ENCODE measurements at regions not wholly inside any gene's neighbourhood (a gene's known extent, or its start where the extent isn't known, plus 50 kb on each side); places are given as distances from the start of the nearest gene placed in this dataset.

DNA sequence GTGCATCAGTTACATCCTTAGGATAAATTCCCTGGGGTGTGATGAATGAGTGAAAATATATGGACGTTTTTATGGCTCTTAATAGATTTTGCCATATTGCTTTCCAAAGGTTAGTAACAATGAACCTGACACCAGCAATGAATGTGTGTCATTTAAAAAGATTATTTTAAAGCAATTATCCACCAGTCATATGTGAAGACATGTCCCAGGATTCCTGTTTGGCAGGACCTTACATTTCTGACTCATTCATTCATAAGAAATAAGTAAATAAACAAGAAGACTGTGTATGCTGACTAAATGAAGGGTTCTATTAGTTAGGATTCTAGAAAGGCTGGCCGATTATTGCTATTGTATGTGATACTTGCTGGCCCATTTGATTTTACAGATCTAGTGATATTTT is 201.5 kb downstream of the SOX2 start:
- H3K79me2 ChIP-seq (ENCODE audit: insufficient read depth) = no peaks in the 10 kb centered on the region
- H3K36me3 ChIP-seq (ENCODE audit: low read depth) = no peaks in the 10 kb centered on the region
- no peak overlapping the region for H3K27ac ChIP-seq
- WGBS, 2 experiments (ENCODE audit: low coverage in 1 of 2, low lambda C conversion rate in 2 of 2, missing lambda C conversion rate in 2 of 2) = 24 to 38% methylated on average over 2 of the region's 2 CpGs
- no peaks in the 10 kb centered on the region for H4K20me1 ChIP-seq (ENCODE audit: insufficient read depth)
- H3K4me2 ChIP-seq (ENCODE audit: unreplicated experiment) = no peak overlapping the region
- no peaks in the 10 kb centered on the region for H3K4me1 ChIP-seq (ENCODE audit: insufficient read depth)
- H3K9ac ChIP-seq = no peak overlapping the region
- H3K4me3 ChIP-seq = no peak overlapping the region
- TF ChIP-seq EZH2 (IDR thresholded peaks at IDR 0.05; ENCODE audit: insufficient read depth, poor library complexity, severe bottlenecking) = no peak
- TF ChIP-seq EZH2phosphoT487 (IDR thresholded peaks at IDR 0.05; ENCODE audit: insufficient read depth, low read depth) = no peak
- in situ Hi-C loops (cut with MboI) = no loop called here
- DNase-seq = no peak
- H3K27me3 ChIP-seq (replicated peaks; ENCODE audit: insufficient read depth) = no peaks in the 10 kb centered on the region
- no peaks in the 10 kb centered on the region for H3K9me3 ChIP-seq (ENCODE audit: low read depth)
- H2AFZ ChIP-seq = no peak overlapping the region
- no peaks in the 10 kb centered on the region for H3K9me2 ChIP-seq (ENCODE audit: insufficient read depth)
- no peaks in the 10 kb centered on the region; the same call in 1 of the 2 replicates for H3F3A ChIP-seq (ENCODE audit: insufficient read depth)

- WGBS, 2 experiments (ENCODE audit: low coverage in 1 of 2, low lambda C conversion rate in 2 of 2, missing lambda C conversion rate in 2 of 2) = 24 to 31% methylated on average over 6 of the region's 6 CpGs
- Histone ChIP-seq H3K4me2 (ENCODE audit: unreplicated experiment) (no peak overlapping the region), H4K20me1 (ENCODE audit: insufficient read depth) (no peaks in the 10 kb centered on the region), H3K9me3 (ENCODE audit: low read depth) (no peaks in the 10 kb centered on the region), H3K36me3 (ENCODE audit: low read depth) (no peaks in the 10 kb centered on the region), H3K27ac (no peak overlapping the region), H3K4me3 (no peak overlapping the region), H3F3A (ENCODE audit: insufficient read depth) (no peaks in the 10 kb centered on the region; the same call in 1 of the 2 replicates), H3K9me2 (ENCODE audit: insufficient read depth) (no peaks in the 10 kb centered on the region), H2AFZ (no peak overlapping the region), H3K27me3 (replicated peaks; ENCODE audit: insufficient read depth) (no peaks in the 10 kb centered on the region), H3K79me2 (ENCODE audit: insufficient read depth) (no peaks in the 10 kb centered on the region), H3K9ac (no peak overlapping the region), H3K4me1 (ENCODE audit: insufficient read depth) (no peaks in the 10 kb centered on the region)
- TF ChIP-seq EZH2phosphoT487 (IDR thresholded peaks at IDR 0.05; ENCODE audit: insufficient read depth, low read depth) = no peak
- in situ Hi-C loops (cut with MboI) = no loop called here
- DNase-seq = no peak
Measured at GRCh38 chr3:181915551-181915950, 203.8 kb downstream of the SOX2 start.

DNA sequence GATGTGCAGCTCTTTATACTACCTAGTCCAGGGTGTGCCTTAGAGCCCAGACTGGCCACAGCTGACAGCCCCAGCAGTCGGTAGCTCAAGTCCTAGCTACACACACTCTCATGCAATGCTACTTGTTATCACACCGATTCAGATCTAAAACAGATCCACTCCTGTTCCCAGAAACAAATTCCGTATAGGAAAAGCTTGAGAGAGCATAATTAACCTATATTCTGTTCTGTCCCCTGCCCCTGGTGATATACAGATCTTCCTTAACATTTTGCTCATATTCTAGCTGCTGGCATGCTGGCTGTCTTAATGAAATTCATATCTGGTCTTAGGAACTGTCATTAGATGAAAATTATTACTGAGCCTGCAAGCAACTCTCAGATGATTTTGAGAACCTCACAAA is 204.3 kb downstream of the SOX2 start:
- no peaks in the 10 kb centered on the region for H3K4me1 ChIP-seq (ENCODE audit: insufficient read depth)
- H3K79me2 ChIP-seq (ENCODE audit: insufficient read depth) = no peaks in the 10 kb centered on the region
- no peak overlapping the region for H3K9ac ChIP-seq
- H3K4me2 ChIP-seq (ENCODE audit: unreplicated experiment) = no peak overlapping the region
- no peaks in the 10 kb centered on the region for H3K9me3 ChIP-seq (ENCODE audit: low read depth)
- DNase-seq = no peak
- H3F3A ChIP-seq (ENCODE audit: insufficient read depth) = no peaks in the 10 kb centered on the region; the same call in 1 of the 2 replicates
- no peaks in the 10 kb centered on the region for H3K36me3 ChIP-seq (ENCODE audit: low read depth)
- 22 to 31% methylated on average over 3 of the region's 3 CpGs for WGBS, 2 experiments (ENCODE audit: low coverage in 1 of 2, low lambda C conversion rate in 2 of 2, missing lambda C conversion rate in 2 of 2)
- no peaks in the 10 kb centered on the region for H3K27me3 ChIP-seq (replicated peaks; ENCODE audit: insufficient read depth)
- in situ Hi-C loops (cut with MboI) = no loop called here
- H3K27ac ChIP-seq = no peak overlapping the region
- TF ChIP-seq EZH2 (IDR thresholded peaks at IDR 0.05; ENCODE audit: insufficient read depth, poor library complexity, severe bottlenecking) = no peak
- no peak overlapping the region for H3K4me3 ChIP-seq
- no peak overlapping the region for H2AFZ ChIP-seq
- H3K9me2 ChIP-seq (ENCODE audit: insufficient read depth) = no peaks in the 10 kb centered on the region
- H4K20me1 ChIP-seq (ENCODE audit: insufficient read depth) = no peaks in the 10 kb centered on the region

DNA sequence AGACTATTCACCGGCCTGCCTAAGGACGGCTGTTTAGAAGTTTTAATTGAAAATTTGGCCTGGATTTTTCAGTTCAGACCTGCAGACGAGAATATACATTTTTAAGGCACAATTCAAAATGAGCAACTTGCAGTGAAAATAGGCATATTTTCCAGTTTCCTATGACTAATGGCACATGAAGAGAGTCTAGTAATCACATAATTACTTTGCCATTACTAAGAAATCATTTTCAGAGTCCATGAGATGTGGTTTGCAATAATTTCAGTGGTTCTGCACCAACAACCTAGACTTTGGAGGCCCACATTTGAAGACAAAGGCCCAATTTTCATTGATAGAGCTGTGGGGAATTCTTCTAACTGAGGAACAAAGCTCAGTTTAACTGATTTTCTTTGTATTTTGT is 205.3 kb downstream of the SOX2 start:
- WGBS, 2 experiments (ENCODE audit: low coverage in 1 of 2, low lambda C conversion rate in 2 of 2, missing lambda C conversion rate in 2 of 2) = 3 to 5% methylated on average over 3 of the region's 3 CpGs
- no peaks in the 10 kb centered on the region for H3K4me1 ChIP-seq (ENCODE audit: insufficient read depth)
- no peak overlapping the region for H3K4me3 ChIP-seq
- no peaks in the 10 kb centered on the region; the same call in 1 of the 2 replicates for H3F3A ChIP-seq (ENCODE audit: insufficient read depth)
- H4K20me1 ChIP-seq (ENCODE audit: insufficient read depth) = no peaks in the 10 kb centered on the region
- no peak overlapping the region for H2AFZ ChIP-seq
- H3K27me3 ChIP-seq (replicated peaks; ENCODE audit: insufficient read depth) = no peaks in the 10 kb centered on the region
- no peak overlapping the region for H3K27ac ChIP-seq
- H3K9ac ChIP-seq = no peak overlapping the region
- H3K79me2 ChIP-seq (ENCODE audit: insufficient read depth) = no peaks in the 10 kb centered on the region
- H3K36me3 ChIP-seq (ENCODE audit: low read depth) = no peaks in the 10 kb centered on the region
- peak; percentile 14 for DNase-seq
- in situ Hi-C loops (cut with MboI) = no loop called here
- no peaks in the 10 kb centered on the region for H3K9me3 ChIP-seq (ENCODE audit: low read depth)
- TF ChIP-seq EZH2phosphoT487 (IDR thresholded peaks at IDR 0.05; ENCODE audit: insufficient read depth, low read depth) (no peak), EZH2 (IDR thresholded peaks at IDR 0.05; ENCODE audit: insufficient read depth, poor library complexity, severe bottlenecking) (no peak)
- no peak overlapping the region for H3K4me2 ChIP-seq (ENCODE audit: unreplicated experiment)
- no peaks in the 10 kb centered on the region for H3K9me2 ChIP-seq (ENCODE audit: insufficient read depth)

DNA sequence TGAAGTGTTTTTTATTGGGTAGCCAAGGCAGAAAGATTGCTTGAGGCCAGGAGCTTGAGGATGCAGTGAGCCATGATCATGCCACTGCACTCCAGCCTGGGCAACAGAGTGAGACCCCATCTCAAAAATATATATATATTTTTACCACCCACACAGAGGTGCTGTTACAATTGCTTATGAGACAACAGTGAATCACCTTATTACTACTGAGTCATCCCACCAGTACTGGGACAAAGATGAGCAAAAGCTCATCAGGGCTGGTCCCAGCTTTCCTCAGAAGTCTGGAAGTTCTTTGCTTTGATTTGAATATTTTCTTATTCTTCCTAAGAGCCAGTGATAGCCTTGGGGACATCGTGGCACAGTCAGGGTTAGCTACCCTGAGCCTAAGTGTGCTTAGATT is 207.7 kb downstream of the SOX2 start:
- in situ Hi-C loops (cut with MboI) = no loop called here
- Histone ChIP-seq H3K4me3 (no peak overlapping the region), H3K9ac (no peak overlapping the region), H3K9me3 (ENCODE audit: low read depth) (no peaks in the 10 kb centered on the region), H3K4me1 (ENCODE audit: insufficient read depth) (no peaks in the 10 kb centered on the region), H2AFZ (no peak overlapping the region), H3K36me3 (ENCODE audit: low read depth) (no peaks in the 10 kb centered on the region), H3F3A (ENCODE audit: insufficient read depth) (no peaks in the 10 kb centered on the region; the same call in 1 of the 2 replicates), H4K20me1 (ENCODE audit: insufficient read depth) (no peaks in the 10 kb centered on the region), H3K27ac (no peak overlapping the region), H3K4me2 (ENCODE audit: unreplicated experiment) (no peak overlapping the region), H3K9me2 (ENCODE audit: insufficient read depth) (no peaks in the 10 kb centered on the region), H3K27me3 (replicated peaks; ENCODE audit: insufficient read depth) (no peaks in the 10 kb centered on the region), H3K79me2 (ENCODE audit: insufficient read depth) (no peaks in the 10 kb centered on the region)
- TF ChIP-seq EZH2phosphoT487 (IDR thresholded peaks at IDR 0.05; ENCODE audit: insufficient read depth, low read depth) (no peak), EZH2 (IDR thresholded peaks at IDR 0.05; ENCODE audit: insufficient read depth, poor library complexity, severe bottlenecking) (no peak)
- peak; percentile 51 for DNase-seq
- WGBS, 2 experiments (ENCODE audit: low coverage in 1 of 2, low lambda C conversion rate in 2 of 2, missing lambda C conversion rate in 2 of 2) = 6 to 21% methylated on average over 1 of the region's 1 CpG

Measured in GM23248 (cell line).